ENCODE measurements at regions not wholly inside any gene's neighbourhood (a gene's known extent, or its start where the extent isn't known, plus 50 kb on each side); places are given as distances from the start of the nearest gene placed in this dataset.

GRCh38 chr18:51248685-51249084 is 51.2 kb upstream of the MEX3C start:
- TF ChIP-seq CTCF (IDR thresholded peaks at IDR 0.05), result no peak
- Mint-ChIP-seq H3K36me3 (ENCODE audit: low read depth) (no peaks in the 10 kb centered on the region), H3K27me3 (ENCODE audit: insufficient read depth) (peaks cover 4% of the 10 kb centered on the region), H3K27ac (no peak overlapping the region), H3K9me3 (peaks cover 5% of the 10 kb centered on the region), H3K4me3 (no peak overlapping the region), H3K4me1 (ENCODE audit: low read depth) (no peaks in the 10 kb centered on the region)
- DNase-seq, result no peak

GRCh38 chr18:51250006-51250405 is 52.5 kb upstream of the MEX3C start:
- H3K27ac Mint-ChIP-seq, result no peak overlapping the region
- H3K4me1 Mint-ChIP-seq (ENCODE audit: low read depth), result no peaks in the 10 kb centered on the region
- peaks cover 4% of the 10 kb centered on the region for H3K27me3 Mint-ChIP-seq (ENCODE audit: insufficient read depth)
- peaks cover 7% of the 10 kb centered on the region for H3K9me3 Mint-ChIP-seq
- no peak for DNase-seq
- no peak for TF ChIP-seq CTCF (IDR thresholded peaks at IDR 0.05)
- no peak overlapping the region for H3K4me3 Mint-ChIP-seq
- no peaks in the 10 kb centered on the region for H3K36me3 Mint-ChIP-seq (ENCODE audit: low read depth)

DNA sequence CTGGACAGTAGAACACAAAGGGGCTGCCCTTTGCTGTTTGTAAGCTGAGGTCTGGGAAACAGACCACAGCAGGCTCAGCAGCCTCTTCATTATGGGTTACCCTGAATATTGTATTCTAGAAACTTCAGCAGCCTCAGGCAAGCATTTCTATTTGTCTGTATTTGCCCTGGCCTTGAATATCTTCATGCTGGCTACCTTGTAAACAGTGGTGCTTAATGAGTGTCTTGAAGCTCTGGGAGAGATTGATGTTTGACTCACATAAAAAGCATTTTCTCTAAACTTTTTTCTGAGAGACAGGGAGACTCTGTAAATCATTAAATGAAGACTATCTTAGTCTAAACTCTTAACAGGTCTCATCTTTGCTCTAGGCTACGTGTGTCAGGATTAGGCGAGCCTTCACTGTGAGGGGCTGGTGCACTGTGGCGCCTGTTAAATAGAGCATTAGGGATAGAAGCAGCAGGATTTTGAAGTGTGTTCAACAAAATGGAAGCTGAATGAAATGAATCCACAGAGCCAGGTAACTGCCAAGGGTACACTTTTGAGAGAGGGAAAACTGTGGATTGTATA is 53.1 kb upstream of the MEX3C start:
- Mint-ChIP-seq H3K27ac (no peak overlapping the region), H3K36me3 (ENCODE audit: low read depth) (no peaks in the 10 kb centered on the region), H3K9me3 (peaks cover 9% of the 10 kb centered on the region), H3K27me3 (ENCODE audit: insufficient read depth) (peaks cover 4% of the 10 kb centered on the region), H3K4me3 (no peak overlapping the region), H3K4me1 (ENCODE audit: low read depth) (no peaks in the 10 kb centered on the region)
- DNase-seq, result no peak
- TF ChIP-seq CTCF (IDR thresholded peaks at IDR 0.05), result no peak

DNA sequence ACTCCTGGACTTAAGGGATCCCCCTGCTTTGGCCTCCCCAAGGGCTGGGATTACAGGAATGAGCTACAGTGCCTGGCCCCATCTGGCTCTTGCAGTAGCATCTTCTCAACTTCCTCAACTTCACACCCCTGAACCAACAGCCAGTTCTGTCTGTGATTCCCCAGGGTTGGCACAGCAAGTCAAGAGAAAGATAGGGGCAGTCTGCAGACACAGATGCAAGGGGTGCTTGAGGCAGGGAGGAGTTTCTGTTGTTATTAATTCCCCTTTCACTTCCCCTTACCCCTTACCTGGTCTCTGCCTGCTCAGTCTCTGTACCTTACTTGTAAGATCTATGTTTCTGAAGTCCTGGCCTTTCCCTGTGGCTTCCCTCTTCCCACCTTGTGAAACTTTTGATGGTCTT is 54.1 kb upstream of the MEX3C start:
- H3K36me3 Mint-ChIP-seq (ENCODE audit: low read depth), result no peaks in the 10 kb centered on the region
- TF ChIP-seq CTCF (IDR thresholded peaks at IDR 0.05), result no peak
- no peak overlapping the region for H3K27ac Mint-ChIP-seq
- DNase-seq, result no peak
- peaks cover 9% of the 10 kb centered on the region for H3K9me3 Mint-ChIP-seq
- H3K4me1 Mint-ChIP-seq (ENCODE audit: low read depth), result no peaks in the 10 kb centered on the region
- no peak overlapping the region for H3K4me3 Mint-ChIP-seq
- H3K27me3 Mint-ChIP-seq (ENCODE audit: insufficient read depth), result peaks cover 4% of the 10 kb centered on the region

DNA sequence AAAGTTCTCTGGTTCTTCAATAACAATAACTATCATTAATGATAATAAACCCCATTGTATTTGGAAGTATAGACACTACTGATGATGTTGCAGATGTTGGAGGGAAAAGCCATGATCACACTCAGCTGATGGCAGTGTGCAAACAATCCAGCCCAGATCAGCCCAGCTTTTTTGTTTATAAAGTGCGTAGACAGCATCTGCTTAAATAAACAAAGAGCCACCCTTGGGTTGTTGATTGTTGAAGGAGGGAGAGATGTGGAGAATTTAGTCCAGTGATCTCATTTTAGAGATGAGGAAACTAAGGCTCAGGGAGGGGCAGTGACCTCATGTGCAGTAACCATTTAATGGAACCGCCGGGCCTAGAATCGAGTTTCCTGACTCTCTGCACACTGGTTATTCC is 56.0 kb upstream of the MEX3C start:
- TF ChIP-seq CTCF (IDR thresholded peaks at IDR 0.05), result no peak
- Mint-ChIP-seq H3K27me3 (ENCODE audit: insufficient read depth) (peaks cover 4% of the 10 kb centered on the region), H3K4me1 (ENCODE audit: low read depth) (no peaks in the 10 kb centered on the region), H3K27ac (no peak overlapping the region), H3K9me3 (peaks cover 9% of the 10 kb centered on the region), H3K4me3 (no peak overlapping the region), H3K36me3 (ENCODE audit: low read depth) (no peaks in the 10 kb centered on the region)
- no peak for DNase-seq

- no peak for TF ChIP-seq CTCF (IDR thresholded peaks at IDR 0.05)
- no peak overlapping the region for H3K27ac Mint-ChIP-seq
These were observed 58.2 kb upstream of the MEX3C start for GRCh38 chr18:51255693-51256092.

More at GRCh38 chr18:51255693-51256092, 58.2 kb upstream of the MEX3C start:
- peaks cover 4% of the 10 kb centered on the region; the same call in 1 of the 2 replicates for H3K27me3 Mint-ChIP-seq (ENCODE audit: insufficient read depth)
- no peaks in the 10 kb centered on the region for H3K4me1 Mint-ChIP-seq (ENCODE audit: low read depth)
- no peaks in the 10 kb centered on the region for H3K36me3 Mint-ChIP-seq (ENCODE audit: low read depth)
- DNase-seq, result no peak
- H3K9me3 Mint-ChIP-seq, result peaks cover 9% of the 10 kb centered on the region
- H3K4me3 Mint-ChIP-seq, result no peak overlapping the region

Data from HFFc6 (cell line).